Mucosa of descending colon (tissue), 3 donors: ENCODE measurements at regions not wholly inside any gene's neighbourhood (a gene's known extent, or its start where the extent isn't known, plus 50 kb on each side); places are given as distances from the start of the nearest gene placed in this dataset.
A peak's percentile ranks its signal among the peaks of the same experiment; 100 is the strongest.
"Not testable (repeated sequence)": the region's sequence is repeated elsewhere in the genome, so short reads cannot be mapped to it uniquely, and the experiment has no call there.

Experiments
- ATAC-seq: fragments of 200-7000 bp; cut with Tn5 transposase; one replicate; pipeline ENCODE4 v1.9.1; 2020; ENCODE audit warnings: mild to moderate bottlenecking, moderate library complexity
- DNase-seq, 3 donors: peaks; one replicate each; pipeline ENCODE4 v3.0.0-alpha.2; 2020
- H3K36me3 ChIP-seq: fragments of 200-600 bp; one replicate; pipeline ENCODE4 v1.8.0; 2021; ENCODE audit warnings: low read depth, mild to moderate bottlenecking
- H3K4me1 ChIP-seq: fragments of 200-600 bp; one replicate; pipeline ENCODE4 v1.8.0; 2021; ENCODE audit warnings: low read depth, mild to moderate bottlenecking
- H3K4me3 ChIP-seq: fragments of 200-600 bp; one replicate; pipeline ENCODE4 v1.8.0; 2021; ENCODE audit warnings: mild to moderate bottlenecking
- H3K9me3 ChIP-seq: fragments of 200-600 bp; one replicate; pipeline ENCODE4 v1.8.0; 2021; ENCODE audit warnings: mild to moderate bottlenecking
- intact Hi-C, 2 donors: fragments of 100-400 bp; cut with DNase I in 1 of 2; cut with micrococcal nuclease in 1 of 2; formaldehyde crosslinking; loops; one replicate each; pipeline versions ENCODE4 v1.11.0 to v1.11.1; 2022; cut with DNase I, micrococcal nuclease
- donor health status: DM: no; HTN: no; CAD: no; lungs with moderate emphysema.
- donor health status: DM: no; HTN: no; CAD: no.
- donor health status: DM: no; HTN: yes; CAD: no.

GRCh38 chr16:21509437-21510086, 89.8 kb upstream of the METTL9 start:
- H3K9me3 ChIP-seq, H3K36me3 ChIP-seq, H3K4me3 ChIP-seq, ATAC-seq, intact Hi-C loops: not testable (repeated sequence)
- H3K4me1 ChIP-seq = peaks cover 71% of the 10 kb centered on the region
- peak; percentile 23 to 56 (median 41) for DNase-seq

DNA sequence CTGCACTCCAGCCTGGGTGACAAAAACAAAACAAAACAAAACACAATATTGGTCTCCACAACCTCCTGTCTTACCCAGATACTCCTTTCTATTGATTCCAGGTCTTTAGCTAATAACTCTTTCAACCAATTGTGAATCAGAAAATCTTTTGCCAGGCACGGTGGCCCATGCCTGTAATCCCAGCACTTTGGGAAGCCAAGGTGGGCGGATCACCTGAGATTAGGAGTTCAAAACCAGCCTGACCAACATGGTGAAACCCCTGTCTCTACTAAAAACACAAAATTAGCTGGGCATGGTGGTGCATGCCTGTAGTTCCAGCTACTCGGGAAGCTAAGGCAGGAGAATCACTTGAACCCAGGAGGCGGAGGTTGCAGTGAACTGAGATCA, 88.5 kb upstream of the METTL9 start:
- DNase-seq = peak; percentile 3 to 21 (median 17)
- intact Hi-C loops, H3K4me3 ChIP-seq, H3K36me3 ChIP-seq, ATAC-seq, H3K9me3 ChIP-seq: not testable (repeated sequence)
- peaks cover 72% of the 10 kb centered on the region for H3K4me1 ChIP-seq

DNA sequence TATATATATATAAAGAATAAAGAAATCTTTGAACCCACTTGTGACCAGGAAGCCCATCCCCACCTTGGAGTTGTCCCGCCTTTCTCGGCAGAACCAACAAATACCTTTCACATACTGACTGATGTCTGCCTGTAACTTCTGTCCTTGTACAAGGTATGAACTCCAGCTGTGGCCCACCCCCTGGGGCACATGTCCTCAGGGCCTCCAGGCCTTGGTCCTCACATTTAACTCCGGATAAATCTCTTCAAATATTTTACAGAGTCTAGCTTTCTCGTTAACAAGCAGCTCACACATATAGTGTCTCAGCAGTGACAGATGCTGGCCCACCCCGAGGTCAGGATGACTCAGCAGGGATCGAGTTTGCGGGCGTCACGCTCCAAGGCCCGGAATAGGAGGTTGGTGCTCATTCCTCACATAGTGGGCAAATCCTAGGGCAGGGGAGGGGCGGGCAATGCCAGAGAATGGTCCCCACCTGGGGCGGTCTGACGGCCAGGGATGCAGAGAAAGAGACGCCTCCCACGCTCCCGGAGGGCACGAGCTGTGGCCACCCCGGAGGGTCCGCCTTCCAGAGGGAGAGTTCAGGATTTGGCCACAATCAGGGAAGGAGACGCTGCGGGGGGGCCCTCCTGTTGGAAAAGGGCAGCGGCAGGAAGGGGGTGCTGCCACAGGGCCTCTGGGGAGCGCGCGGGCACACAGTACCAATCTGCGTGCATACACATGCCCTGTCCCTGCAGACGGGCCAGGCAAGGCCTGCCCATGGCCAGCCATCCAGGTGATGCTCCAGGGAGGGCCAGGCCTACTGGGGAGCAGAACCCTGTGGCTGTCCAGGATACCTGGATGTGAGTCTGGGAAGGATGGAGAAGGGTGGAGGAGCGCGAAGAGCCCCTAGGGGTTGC, 87.8 kb upstream of the METTL9 start:
- H3K36me3 ChIP-seq, H3K4me3 ChIP-seq, H3K9me3 ChIP-seq, intact Hi-C loops, ATAC-seq: not testable (repeated sequence)
- peak; percentile 35 to 80 (median 52) for DNase-seq
- H3K4me1 ChIP-seq = peaks cover 71% of the 10 kb centered on the region

- peak; percentile 71 to 85 (median 81) for DNase-seq
- peaks cover 64% of the 10 kb centered on the region for H3K4me1 ChIP-seq
- H3K36me3 ChIP-seq, intact Hi-C loops, H3K4me3 ChIP-seq, H3K9me3 ChIP-seq: not testable (repeated sequence)
- peak; percentile 45 for ATAC-seq
These were observed 86.8 kb upstream of the METTL9 start for GRCh38 chr16:21512280-21513192.

DNA sequence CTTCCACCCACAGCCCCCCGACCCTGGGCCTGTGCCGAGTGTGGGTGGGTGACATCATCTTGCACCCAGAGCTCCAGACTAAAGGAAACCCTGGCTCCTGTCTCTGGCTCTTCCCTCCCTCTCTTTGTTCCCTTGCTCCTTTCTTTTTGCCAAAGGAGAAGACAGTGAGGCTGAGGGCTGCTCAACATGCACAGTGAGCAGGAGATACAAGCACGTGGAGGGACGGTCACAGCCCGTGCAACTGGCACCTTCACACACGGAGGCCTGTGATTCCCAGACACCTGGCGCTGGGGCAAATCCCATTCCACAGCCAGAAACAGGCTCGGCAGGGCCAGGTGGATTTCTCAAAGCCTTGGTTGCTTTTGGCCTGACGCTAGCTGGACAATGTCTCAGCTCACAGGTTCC, 86.0 kb upstream of the METTL9 start:
- H3K4me3 ChIP-seq, H3K9me3 ChIP-seq, intact Hi-C loops, H3K36me3 ChIP-seq: not testable (repeated sequence)
- peaks cover 62% of the 10 kb centered on the region for H3K4me1 ChIP-seq
- DNase-seq = peak; percentile 37 to 57 (median 42)
- peak; percentile 0 for ATAC-seq

DNA sequence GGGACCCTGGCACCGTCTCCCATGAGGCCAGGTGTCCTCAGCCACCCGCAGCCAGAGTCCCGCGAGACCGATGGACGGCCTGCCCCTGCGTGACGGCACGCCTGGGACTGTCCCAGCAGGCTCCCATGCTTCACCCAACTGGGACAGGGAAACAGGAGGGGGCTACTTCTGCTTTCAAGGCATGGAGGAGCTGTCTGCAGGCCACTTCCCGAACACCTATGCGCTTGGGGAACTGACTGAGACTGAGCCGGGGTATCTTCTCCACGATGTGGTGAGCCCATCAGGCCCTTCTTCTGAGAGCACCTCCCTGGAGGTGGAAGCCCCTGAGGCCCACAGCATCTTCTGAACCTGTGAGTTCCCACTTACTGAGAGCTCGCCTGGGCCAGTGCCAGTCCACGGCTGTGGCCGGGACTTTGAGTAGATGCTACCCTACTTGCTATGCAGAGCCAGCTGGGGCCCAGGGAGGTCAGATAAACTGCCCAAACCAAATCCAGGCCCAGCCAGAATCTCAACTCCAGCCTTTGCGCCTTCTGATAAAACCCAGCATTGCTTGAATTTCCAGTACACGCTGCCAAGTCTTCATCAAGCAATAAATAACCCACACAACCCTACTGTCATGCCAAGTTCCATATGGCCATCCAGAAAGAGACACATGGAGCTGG, 85.4 kb upstream of the METTL9 start:
- peak; percentile 36 to 70 (median 51) for DNase-seq
- intact Hi-C loops, H3K4me3 ChIP-seq, H3K36me3 ChIP-seq, H3K9me3 ChIP-seq: not testable (repeated sequence)
- ATAC-seq = peak; percentile 2
- peaks cover 59% of the 10 kb centered on the region for H3K4me1 ChIP-seq

- H3K4me1 ChIP-seq = peaks cover 54% of the 10 kb centered on the region
- ATAC-seq, H3K4me3 ChIP-seq, H3K9me3 ChIP-seq, intact Hi-C loops, H3K36me3 ChIP-seq: not testable (repeated sequence)
- peak in 1 of 3 donors; percentile 26 for DNase-seq
These were observed 84.9 kb upstream of the METTL9 start for GRCh38 chr16:21514474-21514840.

GRCh38 chr16:21516705-21517040, 82.7 kb upstream of the METTL9 start:
- H3K9me3 ChIP-seq, H3K4me3 ChIP-seq, ATAC-seq, H3K36me3 ChIP-seq, DNase-seq, intact Hi-C loops: not testable (repeated sequence)
- peaks cover 40% of the 10 kb centered on the region for H3K4me1 ChIP-seq

GRCh38 chr16:21517263-21517662, 82.1 kb upstream of the METTL9 start:
- H3K9me3 ChIP-seq, intact Hi-C loops, DNase-seq, ATAC-seq, H3K4me3 ChIP-seq, H3K36me3 ChIP-seq: not testable (repeated sequence)
- peaks cover 35% of the 10 kb centered on the region for H3K4me1 ChIP-seq

DNA sequence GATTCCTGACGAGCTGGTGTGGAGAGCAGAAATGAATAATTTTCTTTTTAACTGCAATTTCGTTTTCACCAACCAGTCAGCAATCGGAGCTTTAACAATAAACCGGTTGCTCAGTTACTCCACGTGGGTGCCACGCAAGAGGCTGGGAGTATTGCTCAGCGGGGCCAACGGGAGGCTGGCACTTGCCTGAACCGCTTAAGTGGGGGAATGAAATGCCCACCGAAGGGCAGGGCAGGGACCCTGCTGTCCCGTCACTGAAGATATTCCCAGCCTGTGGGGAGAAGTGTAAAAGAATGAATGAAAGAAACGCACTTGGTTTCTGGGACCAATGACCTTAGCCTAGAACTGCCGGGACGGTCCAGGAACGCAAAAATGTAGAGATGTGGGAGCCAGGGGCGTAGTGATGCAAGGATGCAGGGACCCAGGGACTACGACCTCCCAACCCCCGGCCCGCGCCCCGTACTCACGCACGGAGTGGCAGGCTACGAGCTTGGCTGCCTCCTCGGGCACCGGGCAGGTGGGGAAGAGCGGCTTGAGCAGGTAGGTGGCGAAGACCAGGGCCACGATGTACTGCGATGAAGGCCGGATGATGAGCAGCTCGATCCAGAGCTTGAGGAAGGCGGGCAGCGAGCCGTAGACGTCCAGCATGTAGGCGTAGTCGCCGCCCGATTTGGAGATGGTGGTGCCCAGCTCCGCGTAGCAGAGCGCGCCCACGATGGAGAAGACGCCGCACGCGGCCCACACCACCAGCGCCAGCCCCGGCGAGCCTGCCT, 79.8 kb upstream of the METTL9 start:
- H3K4me1 ChIP-seq = peaks cover 22% of the 10 kb centered on the region
- ATAC-seq = peak; percentile 41
- DNase-seq = peak; percentile 42 to 74 (median 69)

DNA sequence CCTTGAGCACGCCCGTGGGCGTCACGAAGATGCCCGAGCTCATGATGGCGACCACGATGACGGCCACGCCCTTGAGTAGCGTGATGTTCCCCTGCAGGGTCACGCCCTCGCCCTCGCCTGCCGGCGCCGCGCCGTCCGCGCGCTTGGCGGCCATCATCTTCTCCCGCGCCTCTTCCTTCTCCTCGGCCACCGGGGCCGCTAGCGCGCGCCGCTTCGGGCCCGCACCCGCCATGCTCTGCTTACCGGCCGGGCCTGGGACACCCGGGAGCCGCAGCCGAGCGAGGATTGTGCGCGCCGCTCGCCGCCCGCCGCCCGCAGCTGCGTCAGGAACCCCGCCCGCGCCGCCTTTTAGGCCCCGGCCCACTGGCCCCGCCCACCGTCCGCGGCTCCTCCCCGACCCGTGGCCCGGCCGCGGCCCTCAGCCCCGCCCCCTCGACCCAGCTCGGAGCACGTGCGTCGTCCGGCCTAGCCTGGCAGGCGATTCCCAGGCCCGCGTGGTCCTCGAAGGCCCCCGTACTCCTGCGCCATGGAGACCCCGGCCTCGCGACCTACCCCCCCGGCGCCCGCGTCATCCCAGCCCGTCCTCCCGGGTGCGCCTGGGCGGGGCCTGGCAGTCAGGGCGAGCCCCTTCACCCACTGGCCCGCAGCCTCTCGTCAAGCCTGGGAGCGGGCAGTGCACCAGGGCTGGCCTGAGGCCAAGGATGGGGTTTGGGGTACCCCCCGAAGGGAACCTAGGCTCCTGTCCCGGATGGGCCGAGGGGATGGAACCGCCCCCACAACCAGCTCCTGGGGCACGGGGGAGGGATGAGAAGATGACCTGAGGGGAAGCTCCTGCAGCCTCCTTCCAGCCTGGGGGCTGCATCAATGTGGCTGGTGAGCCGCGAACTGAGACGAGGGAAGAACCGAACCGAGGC, 79.0 kb upstream of the METTL9 start:
- H3K9me3 ChIP-seq, H3K36me3 ChIP-seq, intact Hi-C loops: not testable (repeated sequence)
- ATAC-seq = peak; percentile 89
- peaks cover 18% of the 10 kb centered on the region for H3K4me1 ChIP-seq
- peak overlapping the region; percentile 84 for H3K4me3 ChIP-seq
- peak; percentile 99 to 100 (median 99) for DNase-seq

More for the DNA sequence above, 79.8 kb upstream of the METTL9 start:
- H3K36me3 ChIP-seq, H3K9me3 ChIP-seq, intact Hi-C loops: not testable (repeated sequence)
- peak overlapping the region; percentile 84 for H3K4me3 ChIP-seq

DNA sequence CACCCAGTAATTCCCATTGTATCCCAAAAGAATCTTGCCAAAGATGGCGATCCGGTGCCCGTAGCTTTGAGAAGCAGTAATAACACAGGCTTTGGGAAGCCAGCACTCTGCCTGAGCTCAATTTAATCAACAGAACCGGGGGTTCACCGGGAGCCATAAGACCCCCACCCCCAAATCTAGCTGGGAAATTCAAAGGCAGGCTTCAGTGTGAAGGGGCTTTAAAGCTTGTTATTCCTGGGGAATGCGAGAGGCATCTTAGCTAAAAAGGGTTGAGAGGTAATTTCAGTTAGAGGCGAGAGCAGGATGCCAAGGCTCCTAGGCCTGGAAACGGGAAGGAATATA, 78.4 kb upstream of the METTL9 start:
- peaks cover 12% of the 10 kb centered on the region for H3K4me1 ChIP-seq
- intact Hi-C loops, DNase-seq, H3K9me3 ChIP-seq, ATAC-seq, H3K36me3 ChIP-seq, H3K4me3 ChIP-seq: not testable (repeated sequence)
